SH-SY5Y (cell line): ENCODE measurements at regions not wholly inside any gene's neighbourhood (a gene's known extent, or its start where the extent isn't known, plus 50 kb on each side); places are given as distances from the start of the nearest gene placed in this dataset.

Experiments
- GATA2 ChIP-seq: IDR thresholded peaks from 2 replicates; pipeline ENCODE4 v1.6.1; 2011; ENCODE audit warnings: mild to moderate bottlenecking, low read depth, low read length
- GATA3 ChIP-seq: IDR thresholded peaks from 2 replicates; pipeline ENCODE4 v1.6.1; 2011; ENCODE audit warnings: low read depth, mild to moderate bottlenecking, low read length, moderate library complexity

- TF ChIP-seq GATA2 (no peak), GATA3 (no peak)
Measured at GRCh38 chr3:177598097-177598833, 401.0 kb upstream of the TBL1XR1 start.

- TF ChIP-seq GATA3 (no peak), GATA2 (no peak)
Measured at GRCh38 chr3:177599326-177599725, 402.0 kb upstream of the TBL1XR1 start.

- no peak for TF ChIP-seq GATA2
- TF ChIP-seq GATA3, result no peak
Measured at GRCh38 chr3:177599837-177600236, 402.6 kb upstream of the TBL1XR1 start.

- no peak for TF ChIP-seq GATA2
- TF ChIP-seq GATA3, result no peak
Measured at GRCh38 chr3:177600411-177600810, 403.1 kb upstream of the TBL1XR1 start.

- no peak for TF ChIP-seq GATA3
- no peak for TF ChIP-seq GATA2
Measured at GRCh38 chr3:177601152-177601551, 403.9 kb upstream of the TBL1XR1 start.

GRCh38 chr3:177602601-177603147, 405.4 kb upstream of the TBL1XR1 start:
- TF ChIP-seq GATA3 (no peak), GATA2 (no peak)

GRCh38 chr3:177603148-177603603, 405.9 kb upstream of the TBL1XR1 start:
- no peak for TF ChIP-seq GATA2
- no peak for TF ChIP-seq GATA3

GRCh38 chr3:177604181-177604580, 406.9 kb upstream of the TBL1XR1 start:
- TF ChIP-seq GATA3, result no peak
- no peak for TF ChIP-seq GATA2

- TF ChIP-seq GATA3 (no peak), GATA2 (0 out of 2 replicates have a peak, but pooled peaks have one; percentile 7)
Measured at GRCh38 chr3:177606891-177607290, 409.6 kb upstream of the TBL1XR1 start.

- no peak for TF ChIP-seq GATA3
- TF ChIP-seq GATA2, result no peak
Measured at GRCh38 chr3:177607589-177607988, 410.3 kb upstream of the TBL1XR1 start.

- no peak for TF ChIP-seq GATA3
- no peak for TF ChIP-seq GATA2
Measured at GRCh38 chr3:177608443-177608842, 411.2 kb upstream of the TBL1XR1 start.

GRCh38 chr3:177609613-177610012, 412.3 kb upstream of the TBL1XR1 start:
- no peak for TF ChIP-seq GATA2
- TF ChIP-seq GATA3, result no peak

GRCh38 chr3:177610262-177610661, 413.0 kb upstream of the TBL1XR1 start:
- TF ChIP-seq GATA3, result no peak
- no peak for TF ChIP-seq GATA2

GRCh38 chr3:177610686-177611633, 413.7 kb upstream of the TBL1XR1 start:
- TF ChIP-seq GATA3 (no peak), GATA2 (no peak)
